OCI-LY7 (cell line): ENCODE measurements at regions not wholly inside any gene's neighbourhood (a gene's known extent, or its start where the extent isn't known, plus 50 kb on each side); places are given as distances from the start of the nearest gene placed in this dataset.

Experiments
- BruUV-seq: library from RNA; stranded (reverse); fragments of 400-500 nt; replicated peaks from 2 replicates; lab custom pipeline; 2021; lab: Mats Ljungman, UMichigan
- CTCF ChIA-PET: fragments of 300-600 bp; sonication (Branson Sonifier 250); formaldehyde crosslinking; loops from one replicate; lab custom pipeline; 2022; ENCODE audit warnings: antibody characterized with exemption; ENCODE audit not compliant: unreplicated experiment; lab: Charles Lee
- POLR2A ChIA-PET: fragments of 300-600 bp; sonication (Branson Sonifier 250); formaldehyde crosslinking; loops from one replicate; lab custom pipeline; 2022; ENCODE audit warnings: antibody characterized with exemption; lab: Charles Lee
- DNase-seq: peaks from one replicate; pipeline ENCODE4 v3.0.0-alpha.2; 2015; ENCODE audit warnings: low spot score
- H2AFZ ChIP-seq: fragments of 200-600 bp; sonication (generic), shearing (Covaris generic); 2 replicates; pipeline ENCODE4 v1.6.1; 2014; ENCODE audit warnings: mild to moderate bottlenecking, antibody characterized with exemption, low read length, moderate library complexity
- H3K27ac ChIP-seq: fragments of 200-600 bp; sonication (generic); 2 replicates; pipeline ENCODE4 v1.5.1; 2014; ENCODE audit warnings: mixed run types, low read depth, mild to moderate bottlenecking, moderate library complexity, low read length, inconsistent platforms; ENCODE audit not compliant: poor library complexity, severe bottlenecking
- H3K36me3 ChIP-seq: fragments of 200-600 bp; sonication (generic); 2 replicates; pipeline ENCODE4 v1.6.1; 2014; ENCODE audit warnings: mild to moderate bottlenecking, antibody characterized with exemption, low read length, moderate library complexity, mixed read lengths; ENCODE audit not compliant: insufficient read depth
- H3K4me1 ChIP-seq: fragments of 200-600 bp; sonication (generic); 2 replicates; pipeline ENCODE4 v1.5.1; 2014; ENCODE audit warnings: mild to moderate bottlenecking, low read length; ENCODE audit not compliant: insufficient read depth, poor library complexity, severe bottlenecking
- H3K4me2 ChIP-seq: fragments of 200-600 bp; sonication (generic); 2 replicates; pipeline ENCODE4 v1.6.1; 2014; ENCODE audit warnings: mild to moderate bottlenecking, low read length
- H3K4me3 ChIP-seq: fragments of 200-600 bp; sonication (generic); 2 replicates; pipeline ENCODE4 v1.5.1; 2014; ENCODE audit warnings: mild to moderate bottlenecking, low read depth, low read length; ENCODE audit not compliant: poor library complexity, severe bottlenecking
- H3K79me2 ChIP-seq: fragments of 200-600 bp; sonication (generic); 2 replicates; pipeline ENCODE4 v1.6.1; 2016; ENCODE audit warnings: low read depth, mild to moderate bottlenecking, low read length, moderate library complexity, mixed read lengths; ENCODE audit not compliant: insufficient read depth
- H3K9me2 ChIP-seq: fragments of 200-600 bp; sonication (generic); 2 replicates; pipeline ENCODE4 v1.6.1; 2016; ENCODE audit warnings: mild to moderate bottlenecking, low read length, mixed read lengths; ENCODE audit not compliant: insufficient read depth
- H3K9me3 ChIP-seq: fragments of 200-600 bp; sonication (generic); 2 replicates; pipeline ENCODE4 v1.6.1; 2014; ENCODE audit warnings: mild to moderate bottlenecking, mixed run types, low read length, mixed read lengths
- H4K20me1 ChIP-seq: fragments of 200-600 bp; sonication (generic); 2 replicates; pipeline ENCODE4 v1.6.1; 2014; ENCODE audit warnings: mild to moderate bottlenecking, antibody characterized with exemption, low read length, moderate library complexity, mixed read lengths; ENCODE audit not compliant: insufficient read depth
- EZH2phosphoT487 ChIP-seq: fragments of 200-600 bp; sonication (generic); IDR thresholded peaks from 2 replicates; pipeline ENCODE4 v1.6.1; 2018; ENCODE audit warnings: low read depth, borderline replicate concordance, mild to moderate bottlenecking, mixed run types, antibody characterized with exemption, low read length, moderate library complexity, mixed read lengths
- intact Hi-C: fragments of 100-400 bp; cut with micrococcal nuclease; formaldehyde crosslinking; loops from one replicate; pipeline ENCODE4 v1.10.0; 2022; ENCODE audit not compliant: unreplicated experiment
- TF ChIP-seq, protein P1 (sequence below): fragments of 200-600 bp; sonication (generic); conservative IDR thresholded peaks from 2 replicates; pipeline ENCODE4 v1.5.1; 2014; ENCODE audit warnings: mild to moderate bottlenecking, antibody characterized with exemption, low read length, moderate library complexity, mixed read lengths

GRCh38 chr4:115323106-115323707, 209.8 kb upstream of the NDST4 start:
- intact Hi-C loops = no loop called here
- Histone ChIP-seq H3K4me3 (no peak overlapping the region), H4K20me1 (no peaks in the 10 kb centered on the region), H3K36me3 (no peaks in the 10 kb centered on the region), H3K4me1 (no peaks in the 10 kb centered on the region), H3K9me3 (no peaks in the 10 kb centered on the region), H3K4me2 (no peak overlapping the region), H3K27ac (no peak overlapping the region), H3K9me2 (no peaks in the 10 kb centered on the region), H3K79me2 (no peaks in the 10 kb centered on the region), H2AFZ (no peak overlapping the region)
- no TSS peak for BruUV-seq
- ChIA-PET POLR2A (interaction anchor here (0.6 to 2.0 kb wide), 2 partner anchors 12 to 62 kb away, joined by 3 to 8 read pairs; no protein-coding TSS in a partner anchor), CTCF (no interaction called here)
- no peak for TF ChIP-seq EZH2phosphoT487
- TF ChIP-seq, protein P1, sequence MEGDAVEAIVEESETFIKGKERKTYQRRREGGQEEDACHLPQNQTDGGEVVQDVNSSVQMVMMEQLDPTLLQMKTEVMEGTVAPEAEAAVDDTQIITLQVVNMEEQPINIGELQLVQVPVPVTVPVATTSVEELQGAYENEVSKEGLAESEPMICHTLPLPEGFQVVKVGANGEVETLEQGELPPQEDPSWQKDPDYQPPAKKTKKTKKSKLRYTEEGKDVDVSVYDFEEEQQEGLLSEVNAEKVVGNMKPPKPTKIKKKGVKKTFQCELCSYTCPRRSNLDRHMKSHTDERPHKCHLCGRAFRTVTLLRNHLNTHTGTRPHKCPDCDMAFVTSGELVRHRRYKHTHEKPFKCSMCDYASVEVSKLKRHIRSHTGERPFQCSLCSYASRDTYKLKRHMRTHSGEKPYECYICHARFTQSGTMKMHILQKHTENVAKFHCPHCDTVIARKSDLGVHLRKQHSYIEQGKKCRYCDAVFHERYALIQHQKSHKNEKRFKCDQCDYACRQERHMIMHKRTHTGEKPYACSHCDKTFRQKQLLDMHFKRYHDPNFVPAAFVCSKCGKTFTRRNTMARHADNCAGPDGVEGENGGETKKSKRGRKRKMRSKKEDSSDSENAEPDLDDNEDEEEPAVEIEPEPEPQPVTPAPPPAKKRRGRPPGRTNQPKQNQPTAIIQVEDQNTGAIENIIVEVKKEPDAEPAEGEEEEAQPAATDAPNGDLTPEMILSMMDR = no peak
- no peak for DNase-seq

GRCh38 chr4:115315182-115315581, 201.8 kb upstream of the NDST4 start:
- H3K4me1 ChIP-seq = no peaks in the 10 kb centered on the region
- ChIA-PET POLR2A (interaction anchor here (0.5 kb wide), 1 partner anchor 74 kb away, joined by 3 read pairs; no protein-coding TSS in a partner anchor), CTCF (no interaction called here)
- H3K9me2 ChIP-seq = no peaks in the 10 kb centered on the region
- no peaks in the 10 kb centered on the region for H3K36me3 ChIP-seq
- H3K9me3 ChIP-seq = no peaks in the 10 kb centered on the region
- no TSS peak for BruUV-seq
- H3K4me3 ChIP-seq = no peak overlapping the region
- H3K79me2 ChIP-seq = no peaks in the 10 kb centered on the region
- DNase-seq = no peak
- H3K27ac ChIP-seq = no peak overlapping the region
- intact Hi-C loops = no loop called here
- H3K4me2 ChIP-seq = no peak overlapping the region
- no peak overlapping the region for H2AFZ ChIP-seq
- no peaks in the 10 kb centered on the region for H4K20me1 ChIP-seq
- TF ChIP-seq, protein P1 = no peak
- TF ChIP-seq EZH2phosphoT487 = no peak

GRCh38 chr4:115310641-115311040, 197.2 kb upstream of the NDST4 start:
- TF ChIP-seq EZH2phosphoT487 = no peak
- TF ChIP-seq, protein P1 = no peak
- Histone ChIP-seq H3K4me1 (no peaks in the 10 kb centered on the region), H3K4me2 (no peak overlapping the region), H3K27ac (no peak overlapping the region), H2AFZ (no peak overlapping the region), H3K9me2 (no peaks in the 10 kb centered on the region), H3K36me3 (no peaks in the 10 kb centered on the region), H3K9me3 (no peaks in the 10 kb centered on the region), H3K79me2 (no peaks in the 10 kb centered on the region), H3K4me3 (no peak overlapping the region), H4K20me1 (no peaks in the 10 kb centered on the region)
- ChIA-PET POLR2A (interaction anchor here (0.6 to 1.6 kb wide), 4 partner anchors 12 to 278 kb away, joined by 3 to 8 read pairs (median 6); no protein-coding TSS in a partner anchor), CTCF (no interaction called here)
- no peak for DNase-seq
- BruUV-seq = no TSS peak
- intact Hi-C loops = no loop called here
